DND-41 (cell line): ENCODE measurements at regions not wholly inside any gene's neighbourhood (a gene's known extent, or its start where the extent isn't known, plus 50 kb on each side); places are given as distances from the start of the nearest gene placed in this dataset.

Source experiments
- ATAC-seq: fragments of 200-7000 bp; cut with Tn5 transposase; 3 replicates; pipeline ENCODE4 v1.9.1; 2021; ENCODE audit warnings: low read depth; ENCODE audit not compliant: insufficient read depth
- DNase-seq: peaks from one replicate; pipeline ENCODE4 v3.0.0-alpha.2; 2020
- H2AFZ ChIP-seq: 2 replicates; pipeline ENCODE4 v1.6.0; 2012; ENCODE audit warnings: low read depth, low read length
- H3K27ac ChIP-seq: 2 replicates; pipeline ENCODE4 v1.5.1; 2012; ENCODE audit warnings: low read length, inconsistent platforms
- H3K27me3 ChIP-seq: fragments of 200-600 bp; sonication (generic); 2 replicates; pipeline ENCODE4 v1.6.0; 2012; ENCODE audit warnings: low read length, mild to moderate bottlenecking, inconsistent platforms; ENCODE audit not compliant: insufficient read depth, poor library complexity
- H3K36me3 ChIP-seq: 2 replicates; pipeline ENCODE4 v1.5.1; 2012; ENCODE audit warnings: low read length, inconsistent platforms; ENCODE audit not compliant: insufficient read depth
- H3K4me1 ChIP-seq: 2 replicates; pipeline ENCODE4 v1.5.1; 2012; ENCODE audit warnings: mild to moderate bottlenecking, low read length; ENCODE audit not compliant: insufficient read depth
- H3K4me2 ChIP-seq: 2 replicates; pipeline ENCODE4 v1.6.0; 2012; ENCODE audit warnings: mild to moderate bottlenecking, moderate library complexity, low read length, inconsistent platforms; ENCODE audit not compliant: insufficient read depth
- H3K4me3 ChIP-seq, 2 experiments: fragments of 200-600 bp in 1 of 2; shearing (Covaris generic) in 1 of 2; 2 replicates each; pipeline ENCODE4 v1.5.1; 2012 to 2016; ENCODE audit warnings: inconsistent platforms in 2 of 2, low read length in 2 of 2, mild to moderate bottlenecking in 2 of 2, low read depth in 1 of 2, moderate library complexity in 1 of 2
- H3K79me2 ChIP-seq: 2 replicates; pipeline ENCODE4 v1.6.0; 2012; ENCODE audit warnings: low read length, inconsistent platforms; ENCODE audit not compliant: insufficient read depth
- H3K9ac ChIP-seq: 2 replicates; pipeline ENCODE4 v1.6.0; 2012; ENCODE audit warnings: low read depth, mild to moderate bottlenecking, inconsistent platforms, low read length, moderate library complexity
- H3K9me3 ChIP-seq: 2 replicates; pipeline ENCODE4 v1.5.1; 2012; ENCODE audit warnings: low read length, moderate library complexity, mild to moderate bottlenecking, inconsistent platforms; ENCODE audit not compliant: insufficient read depth, severe bottlenecking
- H4K20me1 ChIP-seq: 2 replicates; pipeline ENCODE4 v1.6.0; 2012; ENCODE audit warnings: low read length; ENCODE audit not compliant: insufficient read depth
- CTCF ChIP-seq: IDR thresholded peaks from 2 replicates; pipeline ENCODE4 v1.5.1; 2012; ENCODE audit warnings: borderline replicate concordance, low read length, moderate library complexity, mild to moderate bottlenecking; ENCODE audit not compliant: poor library complexity, severe bottlenecking; ENCODE audit errors: extremely low read depth
- EZH2 ChIP-seq: IDR thresholded peaks from 3 replicates; pipeline ENCODE4 v1.6.1; 2012; ENCODE audit warnings: borderline replicate concordance, low read depth, mild to moderate bottlenecking, moderate library complexity, low read length, inconsistent platforms; ENCODE audit not compliant: severe bottlenecking

GRCh38 chr7:156198277-156198676, 386.0 kb upstream of the SHH start:
- ATAC-seq, result no peak

GRCh38 chr7:156196649-156197048, 384.4 kb upstream of the SHH start:
- H3K27me3 ChIP-seq, result peaks cover 15% of the 10 kb centered on the region
- no peaks in the 10 kb centered on the region for H3K4me1 ChIP-seq
- no peaks in the 10 kb centered on the region for H4K20me1 ChIP-seq
- TF ChIP-seq EZH2, result no peak
- TF ChIP-seq CTCF, result no peak
- H3K36me3 ChIP-seq, result no peaks in the 10 kb centered on the region
- ATAC-seq (no peak), DNase-seq (no peak)
- no peak overlapping the region for H3K4me2 ChIP-seq
- H3K9ac ChIP-seq, result no peak overlapping the region
- H3K79me2 ChIP-seq, result no peaks in the 10 kb centered on the region
- no peaks in the 10 kb centered on the region for H3K9me3 ChIP-seq
- no peak overlapping the region for H2AFZ ChIP-seq
- H3K4me3 ChIP-seq, result no peak overlapping the region
- H3K27ac ChIP-seq, result no peak overlapping the region

More at GRCh38 chr7:156198277-156198676, 386.0 kb upstream of the SHH start:
- H3K27ac ChIP-seq, result no peak overlapping the region
- no peak overlapping the region for H3K9ac ChIP-seq
- TF ChIP-seq CTCF (no peak), EZH2 (no peak)
- H3K79me2 ChIP-seq, result no peaks in the 10 kb centered on the region
- no peaks in the 10 kb centered on the region for H4K20me1 ChIP-seq
- DNase-seq, result no peak
- no peaks in the 10 kb centered on the region for H3K9me3 ChIP-seq
- H3K27me3 ChIP-seq, result peaks cover 15% of the 10 kb centered on the region
- H3K4me1 ChIP-seq, result no peaks in the 10 kb centered on the region
- no peak overlapping the region for H3K4me2 ChIP-seq
- H3K4me3 ChIP-seq, result no peak overlapping the region
- no peaks in the 10 kb centered on the region for H3K36me3 ChIP-seq
- no peak overlapping the region for H2AFZ ChIP-seq

- TF ChIP-seq CTCF (no peak), EZH2 (no peak)
- H4K20me1 ChIP-seq, result no peaks in the 10 kb centered on the region
- H3K36me3 ChIP-seq, result no peaks in the 10 kb centered on the region
- H3K4me1 ChIP-seq, result no peaks in the 10 kb centered on the region
- no peaks in the 10 kb centered on the region for H3K79me2 ChIP-seq
- H3K9ac ChIP-seq, result no peak overlapping the region
- ATAC-seq (no peak), DNase-seq (no peak)
- H3K4me3 ChIP-seq, result no peak overlapping the region
- no peak overlapping the region for H2AFZ ChIP-seq
- H3K27me3 ChIP-seq, result peaks cover 15% of the 10 kb centered on the region
- no peak overlapping the region for H3K27ac ChIP-seq
- no peak overlapping the region for H3K4me2 ChIP-seq
- no peaks in the 10 kb centered on the region for H3K9me3 ChIP-seq
Measured at GRCh38 chr7:156195276-156195675, 383.0 kb upstream of the SHH start.

DNA sequence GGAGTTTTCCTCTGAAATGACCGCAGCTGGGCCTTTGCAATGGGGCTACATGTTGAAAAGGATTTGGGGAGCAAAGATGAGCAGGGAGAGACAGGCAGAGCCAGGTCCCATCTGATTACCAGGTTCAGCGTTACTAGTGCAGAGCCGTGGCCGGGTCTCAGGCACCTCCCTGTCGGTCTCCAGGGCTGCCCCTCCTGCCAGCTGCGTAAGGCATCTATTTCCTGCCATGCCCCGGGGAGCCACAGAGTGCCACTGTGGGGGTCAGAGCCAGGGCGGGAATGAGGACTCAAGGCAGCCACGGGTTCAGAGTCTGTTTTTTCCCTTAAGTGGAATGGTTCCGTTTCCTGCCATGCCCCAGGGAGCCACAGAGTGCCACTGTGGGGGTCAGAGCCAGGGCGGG, 382.6 kb upstream of the SHH start:
- H3K27ac ChIP-seq, result no peak overlapping the region
- no peaks in the 10 kb centered on the region for H3K36me3 ChIP-seq
- no peak overlapping the region for H2AFZ ChIP-seq
- no peaks in the 10 kb centered on the region for H3K4me1 ChIP-seq
- DNase-seq (no peak), ATAC-seq (no peak)
- no peak overlapping the region for H3K4me3 ChIP-seq
- no peaks in the 10 kb centered on the region for H4K20me1 ChIP-seq
- no peaks in the 10 kb centered on the region for H3K9me3 ChIP-seq
- H3K4me2 ChIP-seq, result no peak overlapping the region
- TF ChIP-seq EZH2, result no peak
- no peak for TF ChIP-seq CTCF
- no peak overlapping the region for H3K9ac ChIP-seq
- H3K27me3 ChIP-seq, result peaks cover 15% of the 10 kb centered on the region
- H3K79me2 ChIP-seq, result no peaks in the 10 kb centered on the region
